ENCODE measurements at regions not wholly inside any gene's neighbourhood (a gene's known extent, or its start where the extent isn't known, plus 50 kb on each side); places are given as distances from the start of the nearest gene placed in this dataset.

- TF ChIP-seq TAF1 (IDR thresholded peaks at IDR 0.05; ENCODE audit: low read depth, low read length) (no peak), POLR2A (IDR thresholded peaks at IDR 0.05; ENCODE audit: low read depth, low read length) (no peak), PAX5 (IDR thresholded peaks at IDR 0.05; ENCODE audit: insufficient read depth, low read length, severe bottlenecking) (no peak), POU2F2 (IDR thresholded peaks at IDR 0.05; ENCODE audit: low read depth, low read length) (no peak)
These were observed 140.3 kb downstream of the RASEF start for GRCh38 chr9:82922686-82923085.

Measured in GM12891 (cell line).